HCT116 (cell line): ENCODE measurements at regions not wholly inside any gene's neighbourhood (a gene's known extent, or its start where the extent isn't known, plus 50 kb on each side); places are given as distances from the start of the nearest gene placed in this dataset.

ENCODE experiments used
- ATAC-seq: fragments of 200-7000 bp; cut with Tn5 transposase; 2 replicates; pipeline ENCODE4 v1.9.1; 2020; ENCODE audit warnings: mild to moderate bottlenecking, moderate library complexity
- BruUV-seq: library from RNA; stranded (reverse); fragments of 400-500 nt; replicated peaks from 2 replicates; lab custom pipeline; 2021; lab: Mats Ljungman, UMichigan
- CTCF ChIA-PET: fragments of 300-600 bp; sonication (Branson Sonifier 250); formaldehyde crosslinking; loops from one replicate; lab custom pipeline; 2021; ENCODE audit warnings: antibody characterized with exemption; lab: Charles Lee
- POLR2A ChIA-PET: fragments of 300-600, 350-600 bp; sonication (Branson Sonifier 250); formaldehyde crosslinking; loops from one replicate; lab custom pipeline; 2021; ENCODE audit warnings: antibody characterized with exemption; lab: Charles Lee
- RAD21 ChIA-PET, 2 experiments: fragments of 300-600 bp; sonication (Branson Sonifier 250); formaldehyde crosslinking; loops; one replicate each; lab custom pipeline; 2023; ENCODE audit warnings: low total read pairs in 2 of 2; ENCODE audit not compliant: uncharacterized antibody in 2 of 2, unreplicated experiment in 2 of 2, low non-redundant PET in 1 of 2; lab: Charles Lee
- DNase-seq: peaks from one replicate; pipeline ENCODE4 v3.0.0-alpha.2; 2010; ENCODE audit warnings: low read depth, low spot score
- H2AFZ ChIP-seq: fragments of 200-600 bp; shearing (Covaris generic), sonication (generic); 2 replicates; pipeline ENCODE4 v1.6.1; 2017; ENCODE audit warnings: low read depth, mixed run types, mixed read lengths, antibody characterized with exemption, low read length; ENCODE audit not compliant: poor library complexity, severe bottlenecking
- H3K27ac ChIP-seq: 2 replicates; pipeline ENCODE4 v1.5.1; 2012; ENCODE audit warnings: low read depth, low read length
- H3K27me3 ChIP-seq: fragments of 200-600 bp; sonication (generic); 2 replicates; pipeline ENCODE4 v1.6.1; 2016; ENCODE audit warnings: mixed run types, low read length, mixed read lengths; ENCODE audit not compliant: insufficient read depth
- H3K36me3 ChIP-seq, 2 experiments: fragments of 200-500 bp in 1 of 2; fragments of 200-600 bp in 1 of 2; sonication (Bioruptor generic) in 1 of 2; sonication (generic) in 1 of 2; 2 replicates each; pipeline versions ENCODE4 v1.5.1 to v1.6.1; 2014 to 2016; ENCODE audit warnings: low read length in 2 of 2, inconsistent platforms in 1 of 2, mixed read lengths in 1 of 2, mixed run types in 1 of 2; ENCODE audit not compliant: insufficient read depth in 2 of 2, control insufficient read depth in 1 of 2
- H3K4me1 ChIP-seq, 2 experiments: fragments of 200-600 bp in 1 of 2; sonication (generic) in 1 of 2; 2 replicates each; pipeline versions ENCODE4 v1.5.1 to v1.6.1; 2012 to 2017; ENCODE audit warnings: low read length in 2 of 2, inconsistent platforms in 1 of 2, mild to moderate bottlenecking in 1 of 2, mixed read lengths in 1 of 2, mixed run types in 1 of 2, moderate library complexity in 1 of 2; ENCODE audit not compliant: insufficient read depth in 2 of 2, control insufficient read depth in 1 of 2
- H3K4me2 ChIP-seq: fragments of 200-600 bp; sonication (generic); 2 replicates; pipeline ENCODE4 v1.6.1; 2017; ENCODE audit warnings: mixed run types, low read length, mixed read lengths
- H3K4me3 ChIP-seq, 2 experiments: fragments of 200-600 bp in 1 of 2; sonication (generic) in 1 of 2; replicated peaks in 1 of 2; 2 replicates each; pipeline ENCODE4 v1.5.1; 2011 to 2016; ENCODE audit warnings: low read length in 2 of 2, control low read depth in 1 of 2, low read depth in 1 of 2, mild to moderate bottlenecking in 1 of 2, mixed read lengths in 1 of 2, mixed run types in 1 of 2
- H3K79me2 ChIP-seq: fragments of 200-600 bp; sonication (generic); 2 replicates; pipeline ENCODE4 v1.6.1; 2017; ENCODE audit warnings: mild to moderate bottlenecking, mixed run types, low read length, moderate library complexity, mixed read lengths; ENCODE audit not compliant: insufficient read depth
- H3K9ac ChIP-seq: fragments of 200-600 bp; sonication (generic); 2 replicates; pipeline ENCODE4 v1.6.1; 2016; ENCODE audit warnings: low read length, mixed read lengths
- H3K9me2 ChIP-seq: fragments of 200-600 bp; sonication (generic), shearing (Covaris generic); 2 replicates; pipeline ENCODE4 v1.6.1; 2017; ENCODE audit warnings: mixed run types, mild to moderate bottlenecking, moderate library complexity; ENCODE audit not compliant: insufficient read depth
- H3K9me3 ChIP-seq, 2 experiments: fragments of 200-500 bp in 1 of 2; fragments of 200-600 bp in 1 of 2; sonication (Bioruptor generic) in 1 of 2; sonication (generic) in 1 of 2; 2 replicates each; pipeline ENCODE4 v1.6.1; 2014 to 2017; ENCODE audit warnings: low read length in 2 of 2, mixed read lengths in 2 of 2, inconsistent platforms in 1 of 2, low read depth in 1 of 2, mild to moderate bottlenecking in 1 of 2, mixed run types in 1 of 2, moderate library complexity in 1 of 2; ENCODE audit not compliant: control insufficient read depth in 1 of 2, insufficient read depth in 1 of 2
- H4K20me1 ChIP-seq: fragments of 200-600 bp; sonication (generic), shearing (Covaris generic); 2 replicates; pipeline ENCODE4 v1.6.1; 2017; ENCODE audit warnings: mixed run types, mild to moderate bottlenecking, moderate library complexity; ENCODE audit not compliant: insufficient read depth
- ATF3 ChIP-seq: IDR thresholded peaks from 2 replicates; pipeline ENCODE4 v1.6.1; 2012
- CBX3 ChIP-seq: IDR thresholded peaks from 2 replicates; pipeline ENCODE4 v1.6.1; 2012; ENCODE audit warnings: low read depth
- CEBPB ChIP-seq: IDR thresholded peaks from 2 replicates; pipeline ENCODE4 v1.6.1; 2012; ENCODE audit warnings: low read depth
- CTCF ChIP-seq, 3 experiments: fragments of 200-600 bp in 1 of 3; sonication (generic) in 1 of 3; IDR thresholded peaks in 2 of 3; conservative IDR thresholded peaks in 1 of 3; 2 replicates each; pipeline ENCODE4 v1.5.1; 2012 to 2017; ENCODE audit warnings: low read depth in 2 of 3, low read length in 2 of 3, antibody characterized with exemption in 1 of 3, borderline replicate concordance in 1 of 3, control low read depth in 1 of 3, mild to moderate bottlenecking in 1 of 3, mixed read lengths in 1 of 3, mixed run types in 1 of 3, moderate library complexity in 1 of 3; ENCODE audit not compliant: insufficient read depth in 1 of 3
- EZH2 ChIP-seq: fragments of 200-600 bp; sonication (generic); IDR thresholded peaks from 2 replicates; pipeline ENCODE4 v1.6.1; 2017; ENCODE audit warnings: antibody characterized with exemption, mixed run types
- EZH2phosphoT487 ChIP-seq: fragments of 200-600 bp; IDR thresholded peaks from 2 replicates; pipeline ENCODE4 v1.6.1; 2018; ENCODE audit warnings: antibody characterized with exemption, borderline replicate concordance
- FOSL1 ChIP-seq: IDR thresholded peaks from 2 replicates; pipeline ENCODE4 v1.6.1; 2012; ENCODE audit warnings: low read depth
- JUND ChIP-seq: IDR thresholded peaks from 2 replicates; pipeline ENCODE4 v1.6.1; 2012
- RAD21 ChIP-seq: IDR thresholded peaks from 2 replicates; pipeline ENCODE4 v1.6.1; 2012; ENCODE audit warnings: low read depth, mild to moderate bottlenecking
- REST ChIP-seq: IDR thresholded peaks from 2 replicates; pipeline ENCODE4 v1.6.1; 2012; ENCODE audit warnings: low read depth
- SIN3A ChIP-seq: IDR thresholded peaks from 2 replicates; pipeline ENCODE4 v1.6.1; 2012; ENCODE audit warnings: low read depth
- SP1 ChIP-seq: IDR thresholded peaks from 2 replicates; pipeline ENCODE4 v1.6.1; 2012; ENCODE audit warnings: low read depth
- SRF ChIP-seq: IDR thresholded peaks from 2 replicates; pipeline ENCODE4 v1.6.1; 2012; ENCODE audit warnings: low read depth
- TCF7L2 ChIP-seq: IDR thresholded peaks from 2 replicates; pipeline ENCODE4 v1.7.0; 2011; ENCODE audit warnings: borderline replicate concordance, inconsistent platforms; ENCODE audit not compliant: insufficient read depth, insufficient read length; ENCODE audit errors: extremely low read depth
- ZBTB33 ChIP-seq: IDR thresholded peaks from 2 replicates; pipeline ENCODE4 v1.6.1; 2011; ENCODE audit warnings: mild to moderate bottlenecking, low read length, moderate library complexity; ENCODE audit not compliant: insufficient replicate concordance; ENCODE audit errors: extremely low read depth
- ZNF274 ChIP-seq: fragments of 200-500 bp; sonication (Bioruptor generic); IDR thresholded peaks from 2 replicates; pipeline ENCODE4 v1.6.1; 2014; ENCODE audit warnings: mild to moderate bottlenecking, low read depth, low read length, inconsistent platforms
- intact Hi-C: fragments of 100-400 bp; cut with micrococcal nuclease; formaldehyde crosslinking; loops from 2 replicates; pipeline ENCODE4 v1.10.0; 2022

GRCh38 chr11:60633645-60634044 is 65.8 kb upstream of the MS4A8 start (continued):
- TF ChIP-seq ZBTB33 (no peak), REST (no peak), SRF (no peak), TCF7L2 (no peak), CEBPB (no peak), ZNF274 (no peak), SIN3A (no peak)

- no TSS peak for BruUV-seq
- peak in 2 of 3 experiments; percentile 36 to 50; a peak in 4 of 6 replicates for TF ChIP-seq CTCF (IDR thresholded peaks at IDR 0.05 in 2 of 3, conservative IDR thresholded peaks at IDR 0.05 in 1 of 3; ENCODE audit: borderline replicate concordance in 1 of 3, insufficient read depth in 1 of 3, low read depth in 2 of 3, low read length in 2 of 3)
- TF ChIP-seq ATF3, result no peak
- TF ChIP-seq SP1, result no peak
- no peak for TF ChIP-seq FOSL1
- TF ChIP-seq TCF7L2, result no peak
- peak; percentile 24; the same call in 1 of the 2 replicates for TF ChIP-seq RAD21
- no peak for TF ChIP-seq CBX3
- TF ChIP-seq EZH2, result no peak
- TF ChIP-seq EZH2phosphoT487, result no peak
- no peak for TF ChIP-seq JUND
- Histone ChIP-seq H3K4me1 (no peaks in the 10 kb centered on the region), H3K9ac (no peak overlapping the region), H3K9me2 (no peaks in the 10 kb centered on the region), H3K79me2 (no peaks in the 10 kb centered on the region), H3K36me3 (no peaks in the 10 kb centered on the region), H3K9me3 (no peaks in the 10 kb centered on the region), H3K4me2 (no peak overlapping the region), H3K27ac (no peak overlapping the region), H3K4me3 (no peak overlapping the region), H3K27me3 (no peaks in the 10 kb centered on the region), H4K20me1 (no peaks in the 10 kb centered on the region), H2AFZ (no peak overlapping the region)
- CTCF ChIA-PET, result interaction anchor here (1.2 kb wide), 1 partner anchor 368 kb away, joined by 3 read pairs; no protein-coding TSS in a partner anchor
- DNase-seq (peak; percentile 1), ATAC-seq (peak; percentile 47)
- POLR2A ChIA-PET, result no interaction called here
- RAD21 ChIA-PET, result no interaction called here
- intact Hi-C loops, result loop anchor here (5.0 kb wide), 1 partner anchor 367 kb away; no protein-coding TSS in a partner anchor
These were observed 65.3 kb upstream of the MS4A8 start for GRCh38 chr11:60634126-60634525.
